ENCODE measurements at regions not wholly inside any gene's neighbourhood (a gene's known extent, or its start where the extent isn't known, plus 50 kb on each side); places are given as distances from the start of the nearest gene placed in this dataset.

GRCh38 chr4:86441175-86441936 lies 81.5 kb upstream of the MAPK10 start (continued):
- TF ChIP-seq HINFP (CRISPR knock-in tag; IDR thresholded peaks at IDR 0.05; ENCODE audit: low read depth) (no peak), ZNF329 (CRISPR knock-in tag; IDR thresholded peaks at IDR 0.05; ENCODE audit: low read depth) (no peak), ZSCAN30 (CRISPR knock-in tag; IDR thresholded peaks at IDR 0.05) (no peak), FOXA3 (CRISPR knock-in tag; IDR thresholded peaks at IDR 0.05) (no peak)

GRCh38 chr4:86442881-86443280 lies 83.0 kb upstream of the MAPK10 start:
- no peak for FAIRE-seq
- Histone ChIP-seq H3K9ac (ENCODE audit: insufficient read depth, low read depth, low read length) (no peak overlapping the region), H3K9me3 (ENCODE audit: low read length) (no peaks in the 10 kb centered on the region), H2AFZ (ENCODE audit: low read length) (no peak overlapping the region), H3K36me3 (replicated peaks in 1 of 2; ENCODE audit: control insufficient read depth in 1 of 2, insufficient read depth in 2 of 2, low read length in 2 of 2) (no peaks in the 10 kb centered on the region), H3K4me3 (replicated peaks in 1 of 3; ENCODE audit: insufficient read depth in 1 of 3, low read depth in 2 of 3, low read length in 3 of 3) (no peak overlapping the region), H3K4me2 (ENCODE audit: low read depth, low read length) (no peak overlapping the region), H3K27me3 (ENCODE audit: control insufficient read depth in 1 of 2, insufficient read depth in 2 of 2, low read length in 2 of 2) (no peaks in the 10 kb centered on the region), H3K79me2 (ENCODE audit: insufficient read depth, low read length) (no peaks in the 10 kb centered on the region), H4K20me1 (ENCODE audit: insufficient read depth, low read length) (no peaks in the 10 kb centered on the region), H3K4me1 (ENCODE audit: insufficient read depth, low read length) (no peaks in the 10 kb centered on the region), H3K27ac (ENCODE audit: extremely low read length, insufficient read depth, low read length) (no peak overlapping the region)
- ChIA-PET POLR2A (no interaction called here), CTCF (ENCODE audit: low intra/inter-chr PET ratio, low total read pairs) (no interaction called here)
- in situ Hi-C loops (cut with HindIII; ENCODE audit: extremely low pct_ligation_motif_present, low pct_unique_long_range_greater_than_20kb) = no loop called here
- no peak for ATAC-seq
- TF ChIP-seq CBX2 (IDR thresholded peaks at IDR 0.05; ENCODE audit: low read depth, low read length) (no peak), CBX2 (CRISPR knock-in tag; IDR thresholded peaks at IDR 0.05; ENCODE audit: low read depth) (no peak), ZNF615 (CRISPR knock-in tag; IDR thresholded peaks at IDR 0.05; ENCODE audit: borderline replicate concordance) (no peak), PCBP2 (optimal IDR thresholded peaks at IDR 0.05; ENCODE audit: low read depth, low read length, poor library complexity, severe bottlenecking) (no peak), KDM1A (CRISPR knock-in tag; IDR thresholded peaks at IDR 0.05) (no peak), ZNF746 (CRISPR knock-in tag; IDR thresholded peaks at IDR 0.05) (no peak), ZSCAN29 (CRISPR knock-in tag; conservative IDR thresholded peaks at IDR 0.05) (no peak), CREB1 (IDR thresholded peaks at IDR 0.05) (no peak), CREB1 (CRISPR knock-in tag; IDR thresholded peaks at IDR 0.05) (no peak), ARID4A (CRISPR knock-in tag; IDR thresholded peaks at IDR 0.05; ENCODE audit: borderline replicate concordance) (no peak)
- intact Hi-C loops (cut with micrococcal nuclease; ENCODE audit: unreplicated experiment) = no loop called here
- no peak for DNase-seq (ENCODE audit: low spot score)
- BruUV-seq (replicated peaks) = no TSS peak
